GM19455 (cell line): ENCODE measurements at regions not wholly inside any gene's neighbourhood (a gene's known extent, or its start where the extent isn't known, plus 50 kb on each side); places are given as distances from the start of the nearest gene placed in this dataset.

ENCODE experiments used
- ATAC-seq: cut with Tn5 transposase; IDR thresholded peaks from one replicate; pipeline ENCODE4 v1.9.1; 2021; ENCODE audit not compliant: unreplicated experiment

- no peak for ATAC-seq
Observed at GRCh38 chr18:45298986-45299385, 316.3 kb upstream of the SLC14A2 start.

GRCh38 chr18:45303026-45303425 is 312.2 kb upstream of the SLC14A2 start:
- no peak for ATAC-seq

DNA sequence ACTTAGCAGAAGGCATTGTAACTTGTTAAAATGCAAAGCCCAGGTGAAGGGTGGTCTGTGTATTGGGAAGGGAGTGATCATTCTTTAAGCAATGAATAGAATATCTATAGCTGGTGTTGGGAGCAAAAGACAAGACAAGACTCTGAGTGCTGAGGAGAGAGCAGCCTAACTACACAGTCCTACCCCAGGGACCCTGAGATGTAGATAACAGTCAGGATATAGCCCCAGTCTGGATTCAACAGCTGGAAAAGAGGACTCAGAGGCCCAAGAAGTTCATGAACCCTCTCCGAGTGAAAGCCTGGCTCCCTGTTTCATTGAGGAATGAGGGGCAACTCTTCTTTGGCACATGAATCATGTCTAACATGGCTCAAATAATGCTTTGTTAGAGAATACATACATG is 310.7 kb upstream of the SLC14A2 start:
- no peak for ATAC-seq

GRCh38 chr18:45312555-45313126 is 302.6 kb upstream of the SLC14A2 start:
- ATAC-seq, result no peak

- no peak for ATAC-seq
Observed at GRCh38 chr18:45316127-45316526, 299.1 kb upstream of the SLC14A2 start.

GRCh38 chr18:45317948-45318640 is 297.2 kb upstream of the SLC14A2 start:
- no peak for ATAC-seq

DNA sequence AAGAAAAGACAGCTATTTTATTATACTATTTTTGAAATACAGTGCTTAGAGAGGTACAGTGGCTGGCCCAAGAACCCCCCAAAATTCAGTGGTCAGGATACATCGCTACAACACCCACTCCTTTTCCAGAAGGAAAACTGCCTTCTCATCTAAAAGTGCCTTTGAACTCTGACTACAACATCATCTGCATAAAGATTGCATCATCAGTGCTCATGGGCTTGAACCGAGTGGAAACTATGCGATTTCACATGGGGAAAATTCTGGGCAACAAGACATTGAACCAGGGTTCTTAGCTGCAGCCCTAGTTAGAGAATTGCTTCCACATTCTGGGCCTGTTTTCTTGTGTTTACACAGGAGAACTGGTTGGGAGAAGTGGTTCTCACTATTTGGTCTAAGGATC is 294.6 kb upstream of the SLC14A2 start:
- no peak for ATAC-seq

DNA sequence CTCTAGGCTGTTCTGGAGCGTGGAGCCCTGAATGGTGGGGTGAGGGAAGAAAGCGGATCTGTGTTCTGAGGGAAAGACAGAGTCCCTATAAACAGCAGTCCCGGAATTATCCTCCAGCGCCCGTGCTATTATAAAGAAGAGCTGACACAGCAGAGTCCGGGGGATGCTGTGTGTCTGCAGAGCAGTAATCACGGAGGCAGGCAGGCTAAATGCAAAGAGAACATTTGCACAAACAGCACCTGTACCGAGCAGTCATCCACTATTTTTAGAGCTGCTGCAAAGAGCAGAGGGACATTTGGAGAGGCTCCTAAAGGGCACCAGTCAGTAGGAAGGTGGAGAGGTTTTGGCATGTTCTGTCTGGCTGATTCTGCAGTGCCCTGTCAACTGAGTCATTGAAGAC is 293.8 kb upstream of the SLC14A2 start:
- no peak for ATAC-seq

DNA sequence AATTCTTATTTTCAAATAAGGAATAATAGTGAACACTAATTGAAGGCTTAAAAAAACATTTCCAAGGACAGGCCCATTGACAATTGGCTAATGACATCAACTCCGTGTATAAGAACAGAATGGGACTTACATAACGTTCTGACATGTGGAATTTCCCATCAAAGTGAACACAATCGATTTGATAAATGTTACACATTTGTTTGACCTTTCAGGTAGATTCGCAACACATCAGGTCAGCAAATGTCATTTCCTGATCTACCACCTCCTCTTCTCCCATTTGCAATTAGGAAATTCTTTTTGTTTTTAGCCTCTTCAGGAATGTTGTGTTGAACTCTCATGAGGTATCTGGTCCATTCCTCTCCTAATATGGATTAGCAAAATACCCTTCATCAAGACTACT is 292.9 kb upstream of the SLC14A2 start:
- no peak for ATAC-seq

DNA sequence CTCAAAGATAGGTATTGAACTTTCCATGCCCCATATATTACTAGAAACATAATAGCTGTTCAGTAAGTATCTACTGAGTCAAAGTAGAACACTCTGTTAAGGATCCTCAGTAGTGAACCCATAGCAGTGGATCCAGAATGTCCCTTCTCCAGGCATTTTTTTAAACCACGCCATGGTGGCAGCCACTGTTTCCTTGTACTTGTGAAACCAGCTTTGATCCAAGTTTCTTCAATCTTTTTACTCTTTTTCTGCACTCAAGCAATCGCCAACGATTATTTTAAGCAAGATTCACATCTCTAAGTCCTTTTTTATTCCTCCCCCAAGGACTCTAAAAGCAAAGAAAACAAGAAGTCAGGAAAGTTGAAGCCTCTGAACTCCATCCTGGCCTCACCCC is 291.2 kb upstream of the SLC14A2 start:
- ATAC-seq, result no peak

- ATAC-seq, result no peak
Observed at GRCh38 chr18:45324495-45325113, 290.7 kb upstream of the SLC14A2 start.

DNA sequence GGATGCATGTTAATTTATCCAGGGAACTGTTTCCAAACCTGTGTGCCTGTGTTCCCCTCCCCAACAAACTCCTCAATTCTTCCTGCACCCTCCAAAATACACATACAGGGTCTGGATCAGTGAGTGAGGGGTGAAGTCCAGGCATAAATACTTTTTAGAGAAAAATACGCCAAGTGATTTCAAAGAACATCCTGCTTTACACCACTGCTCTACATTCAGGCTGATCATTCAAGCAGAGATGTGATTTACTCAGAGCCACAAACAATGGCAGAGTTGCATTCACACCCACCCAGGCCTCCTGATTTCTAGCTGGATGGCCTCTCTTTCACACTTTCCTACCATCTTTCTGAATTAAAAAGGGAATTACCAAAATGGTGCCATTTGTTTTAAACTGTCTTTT is 289.5 kb upstream of the SLC14A2 start:
- ATAC-seq, result no peak

GRCh38 chr18:45326505-45326904 is 288.8 kb upstream of the SLC14A2 start:
- no peak for ATAC-seq

DNA sequence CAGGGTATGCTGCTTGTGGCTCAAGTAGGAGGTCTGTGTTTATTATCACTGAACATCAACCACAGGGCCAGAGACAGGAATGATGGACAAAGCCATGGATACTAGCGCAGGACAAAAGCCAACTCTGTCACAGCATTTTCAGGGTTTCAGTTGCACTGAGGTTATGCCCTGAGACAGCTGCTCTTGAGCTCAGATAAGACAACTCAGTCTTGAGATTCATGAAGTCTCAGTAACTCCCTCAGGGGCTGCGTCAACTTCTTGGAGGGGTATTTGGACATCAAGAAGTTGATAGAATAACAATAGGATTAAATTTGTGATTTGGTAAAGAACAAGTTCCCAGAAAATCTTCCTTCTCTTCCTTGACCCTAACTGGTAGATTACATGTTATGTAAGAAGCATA is 287.0 kb upstream of the SLC14A2 start:
- no peak for ATAC-seq

GRCh38 chr18:45328811-45329210 is 286.5 kb upstream of the SLC14A2 start:
- ATAC-seq, result no peak

GRCh38 chr18:45329316-45329715 is 286.0 kb upstream of the SLC14A2 start:
- ATAC-seq, result no peak

DNA sequence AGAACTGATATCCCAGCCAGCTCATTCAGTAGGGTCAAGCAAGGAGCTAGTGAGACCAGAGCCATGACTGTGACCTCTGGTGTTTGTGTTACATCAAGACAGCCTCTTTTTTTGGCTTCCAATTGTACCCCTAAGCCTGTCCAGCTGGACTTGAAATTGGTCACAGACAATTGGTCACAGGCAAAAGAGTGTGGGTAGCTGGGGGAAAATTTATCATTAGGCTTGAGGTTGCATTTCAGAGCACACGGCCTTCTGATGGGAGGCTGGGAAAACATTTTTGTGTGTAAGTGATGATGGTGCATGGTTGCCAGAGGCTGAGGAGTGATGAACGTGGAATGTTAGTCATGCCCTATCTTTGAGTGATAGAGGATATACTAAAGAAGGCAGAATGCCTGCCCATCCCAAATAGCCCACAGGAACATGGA is 285.1 kb upstream of the SLC14A2 start:
- no peak for ATAC-seq

GRCh38 chr18:45332871-45333270 is 282.4 kb upstream of the SLC14A2 start:
- no peak for ATAC-seq

- no peak for ATAC-seq
Observed at GRCh38 chr18:45334191-45334590, 281.1 kb upstream of the SLC14A2 start.

DNA sequence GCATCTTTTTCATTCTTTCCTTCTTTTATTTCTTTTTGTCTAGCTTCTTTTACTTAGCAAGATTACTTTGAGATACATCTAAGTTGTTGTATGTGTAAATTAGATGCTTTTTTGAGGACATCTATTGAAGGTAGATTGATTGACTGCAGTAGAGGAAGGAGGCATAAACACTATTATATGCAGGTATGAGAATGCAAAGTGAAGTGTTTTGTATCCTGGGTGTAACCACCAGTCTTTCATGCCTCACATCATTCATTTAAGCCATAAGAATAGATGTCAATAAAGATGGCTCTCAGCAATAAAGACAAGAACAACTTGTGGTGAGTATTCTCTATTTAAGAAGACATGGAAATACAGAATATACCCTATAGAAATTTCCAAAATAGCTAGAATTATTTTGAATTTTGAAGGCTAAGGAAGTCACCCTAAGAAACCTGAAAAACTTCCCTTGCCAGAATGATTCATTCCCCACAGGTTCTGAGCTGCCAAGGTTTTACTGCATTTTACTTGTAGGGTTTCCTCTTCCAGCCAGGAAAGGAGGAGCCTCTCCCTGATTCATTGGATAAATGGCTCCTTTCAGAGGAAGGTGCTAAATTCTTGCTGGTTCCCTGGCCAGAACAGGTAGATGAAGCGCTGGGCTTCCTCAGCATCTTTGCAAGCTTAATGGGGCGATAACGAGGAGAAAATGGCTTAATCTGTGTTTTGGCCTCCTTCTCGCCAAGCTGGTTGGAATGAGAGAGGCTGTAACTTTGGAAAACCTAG is 279.8 kb upstream of the SLC14A2 start:
- ATAC-seq, result no peak

- ATAC-seq, result no peak
Observed at GRCh38 chr18:45336448-45336847, 278.8 kb upstream of the SLC14A2 start.

DNA sequence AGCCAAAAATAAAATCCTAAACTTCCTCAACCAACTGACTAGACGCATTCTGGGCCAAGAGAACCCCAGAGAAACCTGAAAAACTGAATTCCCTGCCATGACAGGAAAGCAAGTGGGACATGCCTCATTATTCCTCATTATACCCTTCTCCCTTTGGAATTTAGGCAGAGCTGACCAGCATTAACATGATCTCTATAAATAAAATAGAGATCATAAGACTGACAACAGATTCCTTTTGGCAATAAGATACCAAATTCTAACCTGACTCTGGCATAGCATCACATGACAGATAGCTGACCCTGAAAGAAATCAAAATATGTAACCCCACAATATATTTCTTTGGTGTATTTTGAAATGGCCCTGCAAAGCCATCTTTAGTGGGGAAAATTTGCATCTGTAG is 277.8 kb upstream of the SLC14A2 start:
- no peak for ATAC-seq
